ENCODE measurements at regions not wholly inside any gene's neighbourhood (a gene's known extent, or its start where the extent isn't known, plus 50 kb on each side); places are given as distances from the start of the nearest gene placed in this dataset.

GRCh38 chr2:122210898-122211856 lies 455.7 kb downstream of the TSN start:
- H3K4me1 ChIP-seq = no peaks in the 10 kb centered on the region
- H3K4me3 ChIP-seq = no peak overlapping the region
- no peak overlapping the region for H3K27ac ChIP-seq
- intact Hi-C loops (cut with DNase I; ENCODE audit: low total_unique reads) = no loop called here
- no peaks in the 10 kb centered on the region for H3K9me3 ChIP-seq
- no peak for DNase-seq
- H3K36me3 ChIP-seq = no peaks in the 10 kb centered on the region
- TF ChIP-seq, protein P1, sequence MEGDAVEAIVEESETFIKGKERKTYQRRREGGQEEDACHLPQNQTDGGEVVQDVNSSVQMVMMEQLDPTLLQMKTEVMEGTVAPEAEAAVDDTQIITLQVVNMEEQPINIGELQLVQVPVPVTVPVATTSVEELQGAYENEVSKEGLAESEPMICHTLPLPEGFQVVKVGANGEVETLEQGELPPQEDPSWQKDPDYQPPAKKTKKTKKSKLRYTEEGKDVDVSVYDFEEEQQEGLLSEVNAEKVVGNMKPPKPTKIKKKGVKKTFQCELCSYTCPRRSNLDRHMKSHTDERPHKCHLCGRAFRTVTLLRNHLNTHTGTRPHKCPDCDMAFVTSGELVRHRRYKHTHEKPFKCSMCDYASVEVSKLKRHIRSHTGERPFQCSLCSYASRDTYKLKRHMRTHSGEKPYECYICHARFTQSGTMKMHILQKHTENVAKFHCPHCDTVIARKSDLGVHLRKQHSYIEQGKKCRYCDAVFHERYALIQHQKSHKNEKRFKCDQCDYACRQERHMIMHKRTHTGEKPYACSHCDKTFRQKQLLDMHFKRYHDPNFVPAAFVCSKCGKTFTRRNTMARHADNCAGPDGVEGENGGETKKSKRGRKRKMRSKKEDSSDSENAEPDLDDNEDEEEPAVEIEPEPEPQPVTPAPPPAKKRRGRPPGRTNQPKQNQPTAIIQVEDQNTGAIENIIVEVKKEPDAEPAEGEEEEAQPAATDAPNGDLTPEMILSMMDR (IDR thresholded peaks at IDR 0.05) = no peak
- no peaks in the 10 kb centered on the region for H3K27me3 ChIP-seq

DNA sequence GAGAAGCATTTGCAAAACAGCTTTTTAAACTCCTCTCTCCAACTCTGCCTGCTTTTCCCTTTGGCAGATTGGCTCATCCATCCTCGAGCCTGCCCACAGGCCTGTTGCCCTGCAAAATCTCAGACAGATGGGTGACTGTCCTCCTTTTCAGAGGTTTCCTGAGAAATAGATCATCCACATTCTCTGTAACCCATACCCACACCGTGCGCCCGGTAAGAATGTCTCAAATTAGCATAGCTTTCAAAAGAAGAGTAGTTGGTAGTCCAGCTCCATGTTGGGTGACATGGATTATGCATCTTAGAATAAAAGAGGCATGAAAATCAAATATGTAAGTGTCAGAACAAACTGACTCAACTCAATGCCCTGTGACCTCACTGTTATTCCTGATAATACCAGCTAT lies 457.9 kb downstream of the TSN start:
- Histone ChIP-seq H3K27ac (no peak overlapping the region), H3K4me1 (no peaks in the 10 kb centered on the region), H3K36me3 (no peaks in the 10 kb centered on the region), H3K9me3 (no peaks in the 10 kb centered on the region), H3K4me3 (no peak overlapping the region), H3K27me3 (no peaks in the 10 kb centered on the region)
- TF ChIP-seq, protein P1 (IDR thresholded peaks at IDR 0.05) = no peak
- DNase-seq = no peak
- intact Hi-C loops (cut with DNase I; ENCODE audit: low total_unique reads) = no loop called here

- TF ChIP-seq, protein P1 (IDR thresholded peaks at IDR 0.05) = no peak
- Histone ChIP-seq H3K27me3 (no peaks in the 10 kb centered on the region), H3K4me3 (no peak overlapping the region), H3K4me1 (no peaks in the 10 kb centered on the region), H3K27ac (no peak overlapping the region), H3K9me3 (no peaks in the 10 kb centered on the region), H3K36me3 (no peaks in the 10 kb centered on the region)
- no peak for DNase-seq
- intact Hi-C loops (cut with DNase I; ENCODE audit: low total_unique reads) = no loop called here
Observed at GRCh38 chr2:122216071-122216470, 460.6 kb downstream of the TSN start.

DNA sequence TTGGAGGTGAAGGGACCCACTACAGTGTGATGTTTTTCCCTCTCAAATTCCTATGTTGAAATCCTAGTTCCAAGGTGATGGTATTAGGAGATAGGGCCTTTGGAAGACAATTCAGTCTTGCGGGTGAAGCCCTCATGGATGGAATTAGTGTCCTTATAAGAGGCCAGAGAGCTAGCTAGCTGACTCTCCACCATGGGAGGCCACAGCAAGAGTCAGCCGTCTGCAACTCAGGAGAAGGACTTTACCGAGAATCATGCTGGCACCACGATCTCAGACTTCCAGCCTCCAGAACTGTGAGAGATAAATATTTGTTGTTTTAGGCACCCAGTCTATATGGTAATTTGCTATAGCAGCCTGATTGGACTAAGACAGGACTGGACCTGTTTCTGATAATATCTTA lies 461.4 kb downstream of the TSN start:
- Histone ChIP-seq H3K27ac (no peak overlapping the region), H3K4me1 (no peaks in the 10 kb centered on the region), H3K36me3 (no peaks in the 10 kb centered on the region), H3K27me3 (no peaks in the 10 kb centered on the region), H3K9me3 (no peaks in the 10 kb centered on the region), H3K4me3 (no peak overlapping the region)
- intact Hi-C loops (cut with DNase I; ENCODE audit: low total_unique reads) = no loop called here
- TF ChIP-seq, protein P1 (IDR thresholded peaks at IDR 0.05) = no peak
- no peak for DNase-seq

- Histone ChIP-seq H3K27ac (no peak overlapping the region), H3K4me1 (no peaks in the 10 kb centered on the region), H3K36me3 (no peaks in the 10 kb centered on the region), H3K27me3 (no peaks in the 10 kb centered on the region), H3K4me3 (no peak overlapping the region), H3K9me3 (no peaks in the 10 kb centered on the region)
- intact Hi-C loops (cut with DNase I; ENCODE audit: low total_unique reads) = no loop called here
- no peak for DNase-seq
- TF ChIP-seq, protein P1 (IDR thresholded peaks at IDR 0.05) = no peak
Observed at GRCh38 chr2:122218596-122218995, 463.1 kb downstream of the TSN start.
